ENCODE measurements at regions not wholly inside any gene's neighbourhood (a gene's known extent, or its start where the extent isn't known, plus 50 kb on each side); places are given as distances from the start of the nearest gene placed in this dataset.
"Not testable (repeated sequence)": the region's sequence is repeated elsewhere in the genome, so short reads cannot be mapped to it uniquely, and the experiment has no call there.

DNA sequence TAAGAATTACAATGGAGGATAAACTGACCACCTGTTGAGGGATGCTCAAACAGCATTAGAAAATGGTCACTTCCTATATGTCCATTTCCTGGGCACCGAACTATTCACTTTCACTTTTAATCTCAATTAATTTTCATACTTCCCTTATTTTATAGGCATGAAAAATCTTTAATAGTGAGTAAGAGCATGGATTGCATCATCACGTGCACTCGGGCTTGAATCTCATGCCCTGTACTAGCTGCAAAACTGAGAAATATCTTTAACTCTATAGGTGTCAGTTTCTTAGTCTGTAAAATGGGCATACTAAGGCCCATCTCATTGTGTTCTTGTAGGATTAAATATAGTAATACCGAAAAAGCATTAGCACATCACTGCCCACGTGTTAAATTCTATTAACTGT, 183.9 kb upstream of the FIGN start:
- DNase-seq = no peak

DNA sequence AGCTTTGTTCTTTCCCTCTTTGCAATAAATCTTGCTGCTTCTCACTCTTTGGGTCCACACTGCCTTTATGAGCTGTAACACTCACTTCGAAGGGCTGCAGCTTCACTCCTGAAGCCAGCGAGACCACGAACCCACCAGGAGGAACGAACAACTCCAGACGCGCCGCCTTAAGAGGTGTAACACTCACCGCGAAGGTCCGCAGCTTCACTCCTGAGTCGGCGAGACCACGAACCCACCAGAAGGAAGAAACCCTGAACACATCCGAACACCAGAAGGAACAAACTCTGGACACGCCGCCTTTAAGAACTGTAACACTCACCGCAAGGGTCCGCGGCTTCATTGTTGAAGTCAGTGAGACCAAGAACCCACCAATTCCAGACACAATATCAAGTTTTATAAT, 178.7 kb upstream of the FIGN start:
- DNase-seq = not testable (repeated sequence)

DNA sequence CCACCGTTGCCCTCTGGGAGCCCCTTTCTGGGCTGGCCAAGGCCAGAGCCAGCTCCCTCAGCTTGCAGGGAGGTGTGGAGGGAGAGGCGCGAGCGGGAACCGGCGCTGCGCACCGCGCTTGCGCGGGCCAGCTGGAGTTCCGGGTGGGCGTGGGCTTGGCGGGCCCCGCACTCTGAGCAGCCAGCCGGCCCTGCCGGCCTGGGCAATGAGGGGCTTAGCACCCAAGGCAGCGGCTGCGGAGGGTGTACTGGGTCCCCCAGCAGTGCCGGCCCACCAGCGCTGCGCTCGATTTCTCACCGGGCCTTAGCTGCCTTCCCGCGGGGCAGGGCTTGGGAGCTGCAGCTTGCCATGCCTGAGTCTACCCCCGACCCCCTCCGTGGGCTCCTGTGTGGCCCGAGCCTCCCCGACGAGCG, 177.7 kb upstream of the FIGN start:
- not testable (repeated sequence) for DNase-seq

DNA sequence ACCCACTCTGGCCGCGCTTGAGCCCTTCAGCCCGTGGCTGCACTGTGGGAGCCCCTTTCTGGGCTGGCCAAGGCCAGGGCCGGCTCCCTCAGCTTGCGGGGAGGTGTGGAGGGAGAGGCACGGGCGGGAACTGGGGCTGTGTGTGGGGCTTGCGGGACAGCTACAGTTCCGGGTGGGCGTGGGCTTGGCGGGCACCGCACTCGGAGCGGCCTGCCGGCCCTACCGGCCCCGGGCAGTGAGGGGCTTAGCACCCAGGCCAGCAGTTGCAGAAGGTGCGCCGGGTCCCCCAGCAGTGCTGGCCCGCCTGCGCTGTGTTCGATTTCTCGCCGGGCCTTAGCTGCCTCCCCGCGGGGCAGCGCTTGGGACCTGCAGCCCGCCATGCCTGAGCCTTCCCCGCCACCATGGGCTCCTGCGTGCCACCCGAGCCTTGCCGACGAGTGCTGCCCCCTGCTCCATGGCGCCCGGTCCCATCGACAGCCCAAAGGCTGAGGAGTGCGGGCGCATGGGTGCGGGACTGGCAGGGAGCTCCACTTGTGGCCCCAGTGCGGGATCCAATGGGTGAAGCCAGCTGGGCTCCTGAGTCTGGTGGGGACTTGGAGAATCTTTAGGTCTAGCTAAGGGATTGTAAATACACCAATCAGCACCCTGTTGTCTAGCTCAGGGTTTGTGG, 173.7 kb upstream of the FIGN start:
- no peak for DNase-seq

DNA sequence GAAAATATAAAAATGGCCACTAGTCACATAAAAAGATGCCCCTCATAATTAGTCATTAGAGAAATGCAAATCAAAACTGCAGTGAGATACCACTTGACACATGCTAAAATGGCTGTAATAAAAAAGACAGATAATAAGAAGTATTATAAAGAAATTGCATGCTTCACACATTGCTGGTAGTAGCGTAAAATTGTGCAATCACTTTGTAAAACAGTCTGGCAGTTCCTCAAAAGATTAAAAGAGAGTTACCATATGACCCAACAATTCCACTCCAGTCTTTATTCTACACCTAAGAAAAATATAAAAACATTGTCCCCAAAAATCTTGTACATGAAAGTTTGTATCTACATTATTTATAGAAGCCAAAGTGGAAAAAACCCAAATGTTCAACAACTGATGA, 170.6 kb upstream of the FIGN start:
- no peak for DNase-seq

DNA sequence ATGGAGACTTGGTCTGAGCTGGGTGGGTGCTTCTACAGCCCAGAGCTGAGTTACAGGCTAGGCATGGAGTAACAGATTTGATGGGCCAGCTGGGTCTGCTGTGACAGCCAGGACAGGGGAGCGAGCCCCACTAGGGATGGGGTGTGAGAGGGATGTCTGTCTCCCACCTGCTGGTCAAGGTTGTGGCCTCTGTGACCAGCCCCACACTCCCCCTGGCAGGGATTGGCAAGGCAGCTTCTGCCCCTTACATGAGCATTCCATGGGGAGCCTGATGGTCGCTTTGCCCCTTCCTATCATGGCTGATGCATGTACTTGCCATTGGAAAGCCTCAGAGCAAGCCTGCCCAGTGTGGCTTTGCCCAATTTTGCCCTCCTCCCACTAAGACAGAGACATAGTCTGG, 162.0 kb upstream of the FIGN start:
- no peak for DNase-seq

DNA sequence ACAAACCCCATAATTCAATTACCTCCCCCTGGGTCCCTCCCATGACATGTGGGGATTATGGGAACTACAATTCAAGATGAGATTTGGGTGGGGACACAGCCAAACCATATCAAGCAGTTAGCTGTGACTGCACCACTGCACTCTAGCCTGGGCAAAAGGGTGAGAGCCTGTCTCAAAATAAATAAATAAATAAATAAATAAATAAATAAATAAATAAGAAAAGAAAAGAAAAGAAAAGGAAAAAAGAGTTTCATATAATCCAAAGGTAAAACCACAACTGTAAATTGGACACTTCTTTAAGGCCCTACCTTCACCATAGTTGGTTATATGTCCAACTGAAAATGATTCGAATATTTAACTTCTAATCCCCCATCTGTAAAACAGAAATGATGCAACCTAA, 157.6 kb upstream of the FIGN start:
- DNase-seq = not testable (repeated sequence)

DNA sequence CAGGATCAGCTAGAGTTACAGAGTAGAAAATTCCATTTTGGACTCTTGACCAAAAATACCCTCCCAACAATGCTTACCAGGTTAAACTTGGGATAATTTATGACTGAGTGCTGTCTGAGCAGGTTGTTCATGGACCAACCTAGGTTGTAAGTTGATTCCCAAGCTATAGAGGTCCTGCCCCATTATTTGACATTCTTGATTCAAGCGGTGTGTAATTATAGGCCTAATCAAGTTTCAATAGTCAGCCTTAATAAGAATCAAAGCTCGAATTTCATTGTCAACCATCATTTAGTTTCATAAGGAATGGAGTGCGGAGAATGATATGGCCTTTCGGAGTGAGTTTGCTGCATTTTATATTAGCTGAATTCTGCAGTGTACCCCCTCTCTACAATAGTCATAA, 152.8 kb upstream of the FIGN start:
- DNase-seq = no peak

DNA sequence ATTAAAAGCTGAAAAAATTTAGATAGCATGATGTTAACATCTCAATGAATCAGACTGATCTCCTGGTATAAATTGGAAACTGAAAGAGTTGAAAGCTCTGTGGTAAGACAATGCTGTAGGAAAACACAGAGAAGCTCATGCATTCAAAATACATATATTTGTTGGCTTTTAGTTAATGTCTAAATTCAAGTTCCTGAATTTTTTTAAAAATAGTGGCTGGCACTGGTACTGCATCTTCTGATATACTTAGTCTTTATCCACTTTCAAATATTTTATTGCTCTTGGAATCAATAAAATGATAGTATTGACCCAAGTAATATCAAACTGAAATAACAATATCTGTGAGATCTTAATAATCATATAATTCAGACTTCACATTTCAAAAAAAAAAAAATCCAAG, 151.4 kb upstream of the FIGN start:
- no peak for DNase-seq

DNA sequence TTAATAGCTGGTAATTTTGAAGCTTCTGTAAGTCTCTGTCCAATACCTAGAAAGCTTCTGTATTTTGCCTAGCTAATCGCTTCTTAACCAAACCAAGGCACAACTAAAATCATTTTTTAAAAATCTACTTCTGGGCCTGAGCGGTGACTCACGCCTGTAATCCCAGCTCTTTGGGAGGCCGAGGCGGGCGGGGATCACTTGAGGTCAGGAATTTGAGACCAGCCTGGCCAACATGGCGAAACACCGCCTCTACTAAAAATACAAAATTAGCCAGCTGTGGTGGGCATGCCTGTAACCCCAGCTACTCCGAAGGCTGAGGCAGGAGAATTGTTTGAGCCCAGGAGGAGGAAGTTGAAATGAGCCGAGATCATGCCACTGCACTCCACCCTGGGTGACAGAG, 148.6 kb upstream of the FIGN start:
- DNase-seq = no peak

DNA sequence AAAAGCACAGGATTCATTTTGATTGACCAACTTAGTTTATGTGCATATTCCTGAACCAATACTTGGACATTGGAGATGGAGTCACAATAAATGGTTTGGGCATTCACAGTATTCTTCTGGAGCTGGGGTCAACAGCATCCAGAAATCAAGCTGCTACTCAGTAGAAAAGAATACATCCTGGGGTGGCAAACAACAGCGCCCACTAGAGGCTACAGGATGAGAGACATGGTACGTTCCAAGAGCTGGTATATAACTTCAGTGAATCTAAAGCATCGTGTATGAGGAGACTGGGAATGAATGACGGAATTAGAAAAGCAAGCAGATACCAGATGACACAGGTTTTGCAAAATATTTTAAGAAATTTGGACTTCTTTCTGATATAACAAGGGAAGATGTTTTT, 142.9 kb upstream of the FIGN start:
- no peak for DNase-seq

DNA sequence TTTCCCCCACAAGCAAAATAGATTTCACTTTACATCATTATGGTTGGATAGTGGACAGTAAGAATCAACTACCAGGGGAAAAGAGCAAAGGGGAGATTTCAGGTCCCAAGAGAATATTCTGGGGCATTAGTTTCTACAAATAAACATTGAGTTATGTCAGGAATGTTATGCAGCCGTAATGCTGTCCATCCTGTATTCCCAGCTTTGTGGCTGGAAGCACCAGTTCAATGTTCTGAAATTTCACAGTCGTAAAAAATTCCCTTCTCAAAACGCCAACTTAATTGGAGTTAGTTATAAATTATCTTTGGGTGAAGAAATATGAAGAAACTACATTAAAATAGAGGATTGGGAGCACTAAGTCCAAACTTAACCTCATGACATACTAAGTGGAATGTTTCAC, 141.5 kb upstream of the FIGN start:
- DNase-seq = no peak

DNA sequence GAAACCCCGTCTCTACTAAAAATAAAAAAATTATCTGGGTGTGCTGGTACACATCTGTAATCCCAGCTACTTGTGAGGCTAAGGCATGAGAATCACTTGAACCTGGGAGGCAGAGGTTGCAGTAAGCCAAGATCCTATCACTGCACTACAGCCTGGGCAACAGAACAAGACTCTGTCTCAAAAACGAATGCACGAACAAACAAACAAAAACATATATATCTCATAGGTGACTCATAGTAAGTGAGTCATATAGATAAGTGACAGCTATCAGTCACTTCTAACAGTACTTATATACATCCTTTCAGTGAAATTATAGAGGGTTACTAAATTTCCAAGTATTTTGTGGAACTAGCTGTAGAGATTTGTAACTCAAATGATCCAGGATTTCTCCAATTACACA, 127.3 kb upstream of the FIGN start:
- DNase-seq = no peak

DNA sequence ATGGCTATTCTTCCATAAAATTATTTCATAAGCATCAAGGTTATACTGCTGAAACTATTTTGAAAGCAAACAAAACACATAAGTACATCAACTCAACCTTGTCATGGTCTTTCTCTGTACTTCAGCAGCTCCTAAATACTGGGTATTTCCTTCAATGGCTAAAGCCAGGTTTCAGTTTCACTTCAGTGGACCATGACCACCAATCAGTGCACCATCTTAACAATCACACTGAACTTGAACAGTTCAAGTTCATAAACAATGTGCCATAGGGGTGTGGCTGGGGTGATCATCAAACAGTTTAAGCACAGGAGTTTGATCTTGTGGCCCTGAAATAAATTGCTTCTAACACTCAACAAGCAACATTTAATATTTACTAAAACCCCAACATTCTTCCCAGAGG, 124.1 kb upstream of the FIGN start:
- DNase-seq = no peak

DNA sequence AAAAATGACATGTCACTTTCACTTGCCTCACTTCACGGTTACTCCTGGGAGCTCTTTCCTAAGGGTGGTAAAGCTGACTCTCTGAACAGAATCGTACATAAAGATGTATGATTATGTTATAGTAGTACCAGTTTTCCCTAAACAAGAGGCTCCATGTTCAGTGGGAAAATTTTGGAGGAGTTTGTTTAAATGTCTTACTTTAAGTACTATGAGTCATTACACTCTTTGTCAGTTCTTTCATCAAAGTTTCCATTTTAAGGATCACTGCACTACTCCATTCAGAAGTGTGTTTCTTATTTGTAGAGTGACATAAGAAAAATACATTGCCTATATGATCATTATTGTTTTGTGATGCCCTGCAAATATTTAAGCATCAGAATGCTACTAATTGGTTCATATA, 121.1 kb upstream of the FIGN start:
- DNase-seq = no peak

DNA sequence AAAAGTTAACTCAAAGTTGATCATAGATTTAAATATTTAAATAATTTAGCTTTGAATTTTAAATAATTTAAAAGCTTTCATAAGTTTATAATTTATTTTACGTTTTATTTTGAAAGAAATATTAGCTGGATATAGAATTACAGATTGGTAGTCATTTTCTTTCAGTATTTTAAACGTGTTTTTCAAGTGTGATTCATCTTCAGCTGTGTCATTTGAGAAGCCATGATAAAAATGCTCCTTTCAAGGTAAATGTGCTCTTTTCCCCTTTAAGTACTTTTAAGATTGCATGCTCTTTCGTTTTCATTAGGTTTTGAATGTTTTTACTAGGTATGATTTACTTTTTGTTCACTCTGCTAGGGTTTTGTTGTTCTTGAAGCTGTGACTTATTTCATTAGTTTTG, 116.8 kb upstream of the FIGN start:
- no peak for DNase-seq

DNA sequence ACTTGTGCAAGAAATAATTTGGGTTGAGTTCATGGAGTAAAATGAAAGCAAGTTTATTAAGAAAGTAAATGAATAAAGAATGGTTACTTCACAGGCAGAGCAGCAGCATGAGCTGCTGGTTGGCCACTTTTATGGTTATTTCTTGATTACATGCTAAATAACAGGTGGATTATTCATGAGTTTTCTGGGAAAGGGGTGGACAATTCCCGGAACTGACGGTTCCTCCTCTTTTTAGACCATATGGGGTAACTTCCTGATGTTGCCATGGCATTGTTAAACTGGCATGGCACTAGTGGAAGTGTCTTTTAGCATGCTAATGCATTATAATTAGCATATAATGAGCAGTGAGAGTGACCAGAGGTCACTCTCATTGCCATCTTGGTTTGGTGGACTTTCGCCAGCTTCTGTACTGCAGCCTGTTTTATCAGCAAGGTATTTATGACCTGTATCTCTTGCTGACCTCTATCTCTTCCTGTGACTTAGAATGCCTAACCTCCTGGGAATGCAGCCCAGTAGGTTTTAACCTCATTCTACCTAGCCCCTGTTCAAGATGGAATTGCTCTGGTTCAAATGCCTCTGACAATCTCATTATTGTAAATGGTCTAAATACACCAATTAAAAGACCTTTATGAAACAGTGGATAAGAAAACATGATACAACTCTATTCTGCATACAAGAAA, 114.1 kb upstream of the FIGN start:
- DNase-seq = no peak

DNA sequence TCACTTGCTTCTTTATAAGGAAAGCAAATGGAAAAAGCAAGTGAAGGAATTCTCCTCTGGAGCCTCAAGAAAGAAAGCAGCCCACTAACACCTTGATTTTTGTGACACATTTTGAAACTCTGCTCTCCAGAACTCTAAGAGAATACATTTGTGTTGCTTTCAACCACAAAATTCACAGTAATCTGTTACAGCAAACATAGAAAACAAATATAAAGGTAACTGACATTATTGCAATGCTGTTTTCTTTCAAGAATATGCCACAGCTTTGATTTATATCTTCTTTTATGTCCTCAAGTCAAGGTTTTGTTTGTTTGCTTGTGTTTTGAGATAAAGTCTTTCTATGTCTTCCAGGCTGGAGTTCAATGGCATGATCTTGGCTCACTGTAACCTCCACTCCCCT, 103.1 kb upstream of the FIGN start:
- no peak for DNase-seq

DNA sequence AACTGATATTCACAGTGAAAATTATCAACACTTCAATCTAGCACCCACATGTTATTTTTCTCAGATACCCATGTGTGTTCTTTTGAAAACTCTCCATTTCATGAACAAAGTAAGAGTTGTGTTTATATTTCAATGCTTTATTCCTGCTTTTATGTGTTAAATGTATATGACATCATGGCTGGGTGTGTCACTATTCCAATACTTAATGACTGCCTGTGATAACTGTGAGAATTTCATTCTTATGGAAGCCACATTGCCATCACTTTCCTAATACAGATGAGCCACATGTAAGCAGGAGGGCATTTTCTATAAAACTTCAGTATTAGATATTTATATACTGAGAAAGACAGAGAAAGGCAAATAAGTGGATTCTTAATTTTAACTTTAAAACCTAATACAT, 100.4 kb upstream of the FIGN start:
- no peak for DNase-seq

DNA sequence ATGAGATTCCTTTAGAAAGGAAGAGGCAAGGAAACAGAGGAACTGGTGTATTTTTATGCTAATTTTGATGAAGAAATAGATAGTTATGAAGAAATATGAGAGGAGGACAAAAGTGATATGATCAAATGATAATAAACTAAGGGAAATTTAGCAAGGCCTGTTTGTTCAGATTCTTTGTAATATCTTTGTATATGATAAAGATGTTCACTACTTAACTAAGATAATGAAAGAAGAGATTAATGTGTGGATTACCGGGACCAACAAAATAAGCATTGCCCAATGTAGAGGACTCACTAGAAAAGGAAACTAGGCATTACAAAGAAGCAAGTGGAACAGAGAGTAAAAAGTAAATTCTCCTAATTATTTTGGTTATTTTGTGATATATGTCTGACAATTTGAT, 99.0 kb upstream of the FIGN start:
- no peak for DNase-seq

DNA sequence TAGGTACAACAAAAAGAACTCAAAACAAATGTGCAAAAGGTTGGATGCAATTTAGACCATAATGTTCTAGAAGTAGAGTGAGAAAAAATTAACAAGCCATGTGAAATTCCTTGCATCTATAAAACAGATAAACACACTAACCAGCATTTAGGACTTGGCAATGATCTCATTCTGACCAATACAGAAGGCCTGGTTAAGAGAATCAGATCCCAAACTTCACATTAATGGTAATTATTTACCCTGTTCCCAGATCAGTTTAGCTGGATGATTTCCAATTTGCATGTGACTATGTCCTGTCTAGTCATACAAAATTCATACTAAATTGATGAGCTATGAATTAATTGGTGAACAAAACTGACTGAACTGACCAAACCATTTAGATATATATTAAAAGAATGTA, 98.4 kb upstream of the FIGN start:
- DNase-seq = no peak

DNA sequence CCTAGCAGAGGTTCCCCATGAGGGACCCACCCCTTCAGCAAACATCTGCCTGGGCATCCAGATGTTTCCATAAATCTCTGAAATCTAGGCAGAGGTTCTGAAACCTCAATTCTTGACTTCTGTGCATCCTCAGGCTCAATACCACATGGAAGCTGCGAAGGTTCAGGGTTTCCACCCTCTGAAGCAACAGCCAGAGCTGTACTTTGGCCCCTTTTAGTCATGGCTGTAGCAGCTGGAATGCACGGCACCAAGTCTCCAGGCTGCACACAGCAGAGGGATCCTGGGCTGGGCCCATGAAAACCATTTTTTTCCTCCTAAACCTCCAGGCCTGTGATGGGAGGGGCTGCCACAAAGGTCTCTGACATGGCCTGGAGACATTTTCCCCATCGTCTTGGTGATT, 93.0 kb upstream of the FIGN start:
- DNase-seq = no peak

DNA sequence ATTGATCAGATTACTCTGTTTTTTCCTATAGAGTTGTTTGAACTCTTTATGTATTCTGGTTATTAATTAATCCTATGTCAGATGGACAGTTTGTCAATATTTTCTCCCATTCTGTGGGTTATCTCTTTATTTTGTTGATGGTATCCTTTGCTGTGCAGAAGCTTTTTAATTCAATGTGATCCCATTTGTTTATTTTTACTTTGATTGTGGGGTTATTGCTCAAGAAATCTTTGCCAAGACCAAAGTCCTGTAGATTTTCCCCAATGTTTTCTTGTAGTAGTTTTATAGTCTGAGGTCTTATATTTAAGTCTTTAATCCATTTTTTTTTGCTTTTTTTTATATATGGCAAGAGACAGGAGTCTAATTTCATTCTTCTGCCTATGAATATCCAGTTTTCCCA, 86.2 kb upstream of the FIGN start:
- no peak for DNase-seq

DNA sequence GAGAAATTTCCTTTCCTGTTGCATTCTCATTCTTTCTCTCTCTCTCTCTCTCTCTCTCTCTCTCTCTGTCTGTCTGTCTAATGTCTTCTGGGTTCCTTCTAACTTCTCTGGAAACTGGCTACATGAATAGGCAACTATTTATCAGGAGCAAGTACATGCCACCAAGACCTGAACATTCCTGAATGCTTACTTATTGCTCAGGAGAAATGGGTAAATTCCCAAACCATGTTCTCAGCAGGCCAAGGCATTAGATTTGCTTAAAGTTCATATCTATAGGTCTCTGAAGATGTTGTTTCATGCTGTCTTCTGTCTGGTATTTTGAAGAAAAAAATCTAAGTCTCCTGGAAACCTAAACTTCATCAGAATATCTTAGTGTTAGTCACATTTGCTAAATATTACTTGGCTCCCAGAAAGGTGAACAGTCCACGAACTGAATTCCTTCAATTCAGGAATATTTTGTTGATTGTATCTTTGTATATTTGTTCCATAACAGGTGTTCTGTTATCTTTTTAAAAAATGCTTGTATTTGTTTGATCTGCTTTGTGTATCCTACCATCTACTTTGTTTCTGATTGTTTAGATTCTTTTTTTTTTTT, 77.2 kb upstream of the FIGN start:
- DNase-seq = no peak

DNA sequence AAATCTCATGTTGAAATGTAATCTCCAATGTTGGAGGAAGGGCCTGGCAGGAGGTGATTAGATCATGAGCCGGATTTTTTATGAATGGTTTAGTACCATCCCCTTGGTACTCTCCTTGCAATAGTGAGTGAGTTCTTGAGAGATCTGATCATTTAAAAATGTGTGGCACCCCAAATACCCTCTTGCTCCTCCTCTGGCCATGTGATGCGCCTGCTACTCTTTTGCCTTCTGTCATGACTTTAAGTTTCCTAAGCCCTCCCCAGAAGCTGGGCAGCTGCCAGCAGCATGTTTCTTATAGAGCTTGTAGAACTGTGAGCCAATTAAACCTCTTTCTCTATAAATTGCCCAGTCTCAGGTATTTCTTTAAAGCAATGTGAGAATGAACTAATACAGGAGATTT, 72.6 kb upstream of the FIGN start:
- DNase-seq = no peak

All from stimulated activated CD4-positive, alpha-beta T cell treated with anti-CD3 and anti-CD28 coated beads, Interleukin-15, amount 100 ng/mL, for 24 hours (primary cell).